Activated T-helper 2 cell treated with anti-CD3 and anti-CD28 coated beads, Interferon-gamma antibody, Interleukin-2, Interleukin-4, amounts not matched to agents 10 μg/mL and 5 μg/mL and 100 μg/mL, durations not matched to agents 14 hours and 24 hours and 36 hours (primary cell): ENCODE measurements at regions not wholly inside any gene's neighbourhood (a gene's known extent, or its start where the extent isn't known, plus 50 kb on each side); places are given as distances from the start of the nearest gene placed in this dataset.

ENCODE experiments used
- DNase-seq: peaks from one replicate; pipeline ENCODE4 v3.0.0; 2021; ENCODE audit warnings: low spot score
- H3K27ac Mint-ChIP-seq: one replicate; pipeline ENCODE4 v1.8.0; 2021; ENCODE audit warnings: mixed read lengths
- H3K27me3 Mint-ChIP-seq: one replicate; pipeline ENCODE4 v1.8.0; 2021; ENCODE audit warnings: low read depth, mixed read lengths
- H3K36me3 Mint-ChIP-seq: one replicate; pipeline ENCODE4 v1.8.0; 2021; ENCODE audit warnings: low read depth, mixed read lengths
- H3K4me1 Mint-ChIP-seq: one replicate; pipeline ENCODE4 v1.8.0; 2021; ENCODE audit warnings: low read depth, mixed read lengths
- H3K4me3 Mint-ChIP-seq: one replicate; pipeline ENCODE4 v1.8.0; 2021; ENCODE audit warnings: low read depth, mild to moderate bottlenecking, moderate library complexity, mixed read lengths
- H3K9me3 Mint-ChIP-seq: one replicate; pipeline ENCODE4 v1.8.0; 2021; ENCODE audit warnings: mixed read lengths
- intact Hi-C: fragments of 100-400 bp; cut with micrococcal nuclease; formaldehyde crosslinking; loops from one replicate; pipeline ENCODE4 v1.15.1; 2023

DNA sequence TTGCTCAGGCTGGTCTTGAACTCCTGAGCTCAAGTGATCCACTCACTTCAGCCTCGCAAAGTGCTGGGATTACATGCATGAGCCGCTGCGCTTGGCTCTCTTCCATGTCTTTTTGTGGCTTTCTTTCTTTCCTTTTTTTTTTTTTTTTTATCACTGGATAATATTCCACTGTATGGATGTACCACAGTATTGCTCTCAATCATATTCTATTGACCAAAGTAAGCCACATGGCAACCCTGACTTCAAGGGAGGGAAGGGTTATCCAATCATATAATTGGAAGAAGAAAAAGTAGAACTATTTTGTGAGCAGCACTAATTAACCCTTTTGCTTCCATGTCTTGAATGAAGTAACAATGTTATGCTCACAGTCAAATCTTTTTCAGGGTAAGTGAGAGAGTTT lies 307.0 kb upstream of the RASGRP1 start:
- Mint-ChIP-seq H3K27me3 (no peaks in the 10 kb centered on the region), H3K36me3 (no peaks in the 10 kb centered on the region), H3K27ac (no peak overlapping the region), H3K9me3 (no peaks in the 10 kb centered on the region), H3K4me3 (no peak overlapping the region), H3K4me1 (no peaks in the 10 kb centered on the region)
- intact Hi-C loops = no loop called here
- no peak for DNase-seq

- Mint-ChIP-seq H3K9me3 (no peaks in the 10 kb centered on the region), H3K4me1 (no peaks in the 10 kb centered on the region), H3K36me3 (no peaks in the 10 kb centered on the region), H3K4me3 (no peak overlapping the region), H3K27ac (no peak overlapping the region), H3K27me3 (no peaks in the 10 kb centered on the region)
- intact Hi-C loops = no loop called here
- no peak for DNase-seq
Measured at GRCh38 chr15:38872732-38873131, 308.1 kb upstream of the RASGRP1 start.

GRCh38 chr15:38873158-38873557 lies 308.5 kb upstream of the RASGRP1 start:
- intact Hi-C loops = no loop called here
- Mint-ChIP-seq H3K27ac (no peak overlapping the region), H3K36me3 (no peaks in the 10 kb centered on the region), H3K9me3 (no peaks in the 10 kb centered on the region), H3K27me3 (no peaks in the 10 kb centered on the region), H3K4me3 (no peak overlapping the region), H3K4me1 (no peaks in the 10 kb centered on the region)
- no peak for DNase-seq

DNA sequence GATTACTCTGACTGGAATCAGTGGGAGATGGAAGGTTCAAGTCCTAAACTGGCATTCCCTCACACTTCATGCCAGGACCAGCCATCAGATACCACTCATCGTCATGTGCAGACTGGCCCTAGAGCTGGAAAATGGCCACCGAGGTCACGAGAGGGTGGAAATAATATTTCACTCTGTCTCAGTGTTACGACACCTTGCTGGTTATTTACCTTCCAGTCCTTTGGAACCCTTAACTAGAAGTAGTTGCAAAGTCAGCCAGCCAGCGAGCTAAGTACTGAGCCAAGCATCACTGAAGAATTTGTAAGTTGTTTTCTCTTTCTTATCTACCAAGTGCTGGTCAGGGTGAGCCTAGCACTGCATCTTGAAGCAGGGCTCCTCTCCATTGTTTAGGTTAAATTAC lies 309.9 kb upstream of the RASGRP1 start:
- H3K4me3 Mint-ChIP-seq = no peak overlapping the region
- no peaks in the 10 kb centered on the region for H3K27me3 Mint-ChIP-seq
- intact Hi-C loops = no loop called here
- H3K9me3 Mint-ChIP-seq = no peaks in the 10 kb centered on the region
- H3K27ac Mint-ChIP-seq = no peak overlapping the region
- no peak for DNase-seq
- no peaks in the 10 kb centered on the region for H3K36me3 Mint-ChIP-seq
- no peaks in the 10 kb centered on the region for H3K4me1 Mint-ChIP-seq

GRCh38 chr15:38876211-38876610 lies 311.6 kb upstream of the RASGRP1 start:
- DNase-seq = no peak
- H3K27ac Mint-ChIP-seq = no peak overlapping the region
- no peak overlapping the region for H3K4me3 Mint-ChIP-seq
- no peaks in the 10 kb centered on the region for H3K9me3 Mint-ChIP-seq
- H3K36me3 Mint-ChIP-seq = no peaks in the 10 kb centered on the region
- H3K4me1 Mint-ChIP-seq = no peaks in the 10 kb centered on the region
- no peaks in the 10 kb centered on the region for H3K27me3 Mint-ChIP-seq
- intact Hi-C loops = no loop called here

GRCh38 chr15:38876621-38877020 lies 312.0 kb upstream of the RASGRP1 start:
- no peaks in the 10 kb centered on the region for H3K9me3 Mint-ChIP-seq
- no peaks in the 10 kb centered on the region for H3K4me1 Mint-ChIP-seq
- intact Hi-C loops = no loop called here
- H3K27ac Mint-ChIP-seq = no peak overlapping the region
- H3K36me3 Mint-ChIP-seq = no peaks in the 10 kb centered on the region
- DNase-seq = no peak
- no peak overlapping the region for H3K4me3 Mint-ChIP-seq
- H3K27me3 Mint-ChIP-seq = no peaks in the 10 kb centered on the region

- intact Hi-C loops = no loop called here
- no peak overlapping the region for H3K27ac Mint-ChIP-seq
- no peak for DNase-seq
- H3K9me3 Mint-ChIP-seq = no peaks in the 10 kb centered on the region
- peaks cover 2% of the 10 kb centered on the region for H3K27me3 Mint-ChIP-seq
- no peaks in the 10 kb centered on the region for H3K4me1 Mint-ChIP-seq
- H3K4me3 Mint-ChIP-seq = no peak overlapping the region
- no peaks in the 10 kb centered on the region for H3K36me3 Mint-ChIP-seq
Measured at GRCh38 chr15:38877471-38877870, 312.9 kb upstream of the RASGRP1 start.

- Mint-ChIP-seq H3K4me1 (no peaks in the 10 kb centered on the region), H3K27ac (no peak overlapping the region), H3K36me3 (no peaks in the 10 kb centered on the region), H3K4me3 (no peak overlapping the region), H3K27me3 (peaks cover 2% of the 10 kb centered on the region), H3K9me3 (no peaks in the 10 kb centered on the region)
- no peak for DNase-seq
- intact Hi-C loops = no loop called here
Measured at GRCh38 chr15:38878026-38878425, 313.4 kb upstream of the RASGRP1 start.

DNA sequence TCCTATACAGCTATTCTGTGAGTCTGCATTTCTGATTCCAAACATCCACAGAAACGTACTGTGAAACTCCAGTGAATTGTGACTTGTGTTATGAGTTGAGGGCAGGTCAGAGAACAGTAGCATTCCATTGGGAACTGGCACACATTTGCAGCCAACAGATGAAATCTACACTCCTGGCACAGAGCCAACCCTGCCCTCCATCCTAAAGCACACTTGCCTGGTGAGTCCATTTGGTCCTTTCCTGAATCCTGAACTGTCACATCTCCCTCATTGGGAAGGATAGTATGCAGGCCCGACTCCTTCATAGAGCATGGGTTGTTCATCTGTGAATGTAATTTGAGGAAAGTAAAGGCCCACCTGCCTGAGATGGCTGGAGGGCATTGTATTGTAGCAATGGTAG lies 314.3 kb upstream of the RASGRP1 start:
- intact Hi-C loops = no loop called here
- Mint-ChIP-seq H3K4me1 (peaks cover 1% of the 10 kb centered on the region), H3K27me3 (peaks cover 2% of the 10 kb centered on the region), H3K27ac (no peak overlapping the region), H3K36me3 (no peaks in the 10 kb centered on the region), H3K4me3 (no peak overlapping the region), H3K9me3 (no peaks in the 10 kb centered on the region)
- no peak for DNase-seq

DNA sequence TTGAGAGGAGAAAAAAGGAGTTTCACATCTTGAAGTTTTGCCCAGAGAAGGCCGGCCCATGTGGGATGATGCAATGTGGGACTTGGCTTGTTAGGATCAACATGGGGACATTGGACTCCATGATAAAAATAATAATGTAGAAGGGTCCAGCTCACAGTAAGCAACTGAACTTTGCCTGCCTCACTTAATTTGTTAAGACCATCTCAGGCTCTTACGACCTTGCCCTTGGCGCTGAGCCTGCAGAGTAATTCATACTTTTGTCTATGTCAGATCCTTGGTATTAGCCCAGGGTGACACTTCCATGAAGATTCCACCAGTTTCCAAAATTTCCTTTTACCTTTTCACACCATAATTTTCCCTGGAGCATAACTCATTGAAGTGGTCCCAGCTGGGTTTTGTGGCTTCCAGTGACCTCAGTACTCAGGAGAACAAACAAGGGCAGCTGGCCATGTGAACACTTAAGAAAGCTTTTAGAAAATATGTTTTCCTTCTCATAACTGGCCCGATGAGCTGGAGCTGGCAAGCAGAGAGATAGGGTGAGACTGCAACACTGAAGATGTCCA lies 315.4 kb upstream of the RASGRP1 start:
- intact Hi-C loops = no loop called here
- H3K27me3 Mint-ChIP-seq = peaks cover 2% of the 10 kb centered on the region
- H3K9me3 Mint-ChIP-seq = no peaks in the 10 kb centered on the region
- no peak overlapping the region for H3K4me3 Mint-ChIP-seq
- H3K27ac Mint-ChIP-seq = no peak overlapping the region
- no peaks in the 10 kb centered on the region for H3K36me3 Mint-ChIP-seq
- DNase-seq = no peak
- H3K4me1 Mint-ChIP-seq = peaks cover 1% of the 10 kb centered on the region

DNA sequence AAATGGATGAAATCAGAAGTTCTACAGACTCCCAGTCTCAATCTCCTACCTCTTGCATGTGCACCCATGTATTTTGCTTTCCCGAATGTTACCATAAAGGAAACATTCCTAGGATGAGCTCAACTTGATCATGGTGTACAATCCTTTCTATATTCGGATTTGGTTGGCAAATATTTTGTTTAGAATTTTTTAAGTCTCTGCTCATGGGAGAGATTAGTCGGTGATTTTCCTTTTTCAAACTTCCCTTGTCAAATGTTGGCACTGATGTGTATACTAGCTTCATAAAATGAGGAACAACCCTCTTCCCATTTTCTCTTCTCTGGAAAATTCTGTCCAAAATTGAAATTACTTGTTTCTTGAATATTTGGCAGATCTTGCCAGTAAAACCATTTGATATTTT lies 317.6 kb upstream of the RASGRP1 start:
- no peak overlapping the region for H3K27ac Mint-ChIP-seq
- H3K36me3 Mint-ChIP-seq = no peaks in the 10 kb centered on the region
- H3K4me3 Mint-ChIP-seq = no peak overlapping the region
- intact Hi-C loops = no loop called here
- H3K9me3 Mint-ChIP-seq = no peaks in the 10 kb centered on the region
- DNase-seq = no peak
- H3K4me1 Mint-ChIP-seq = peaks cover 1% of the 10 kb centered on the region
- H3K27me3 Mint-ChIP-seq = peaks cover 2% of the 10 kb centered on the region

GRCh38 chr15:38883987-38884386 lies 319.4 kb upstream of the RASGRP1 start:
- H3K4me1 Mint-ChIP-seq = peaks cover 1% of the 10 kb centered on the region
- no peak overlapping the region for H3K27ac Mint-ChIP-seq
- H3K36me3 Mint-ChIP-seq = no peaks in the 10 kb centered on the region
- H3K9me3 Mint-ChIP-seq = no peaks in the 10 kb centered on the region
- DNase-seq = no peak
- intact Hi-C loops = no loop called here
- H3K4me3 Mint-ChIP-seq = no peak overlapping the region
- peaks cover 2% of the 10 kb centered on the region for H3K27me3 Mint-ChIP-seq

DNA sequence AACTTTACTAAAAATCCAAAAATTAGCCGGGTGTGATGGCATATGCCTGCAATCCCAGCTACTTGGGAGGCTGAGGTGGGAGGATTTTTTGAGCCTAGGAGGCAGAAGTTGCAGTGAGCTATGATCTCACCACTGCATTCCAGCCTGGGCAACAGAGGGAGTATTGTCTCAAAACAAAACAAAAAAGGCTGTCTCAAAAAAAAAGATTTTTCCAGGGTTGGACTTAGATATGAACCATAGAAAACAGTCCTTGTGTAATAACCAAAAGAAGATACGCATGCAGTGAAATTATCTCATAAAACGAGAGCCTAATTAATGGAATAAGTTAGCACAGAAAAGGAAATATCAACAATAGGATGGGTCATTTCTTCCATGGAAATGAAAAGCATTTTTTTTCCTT lies 320.4 kb upstream of the RASGRP1 start:
- Mint-ChIP-seq H3K27me3 (peaks cover 2% of the 10 kb centered on the region), H3K27ac (no peak overlapping the region), H3K4me3 (no peak overlapping the region), H3K9me3 (no peaks in the 10 kb centered on the region), H3K36me3 (no peaks in the 10 kb centered on the region), H3K4me1 (peaks cover 1% of the 10 kb centered on the region)
- intact Hi-C loops = no loop called here
- no peak for DNase-seq

- H3K36me3 Mint-ChIP-seq = no peaks in the 10 kb centered on the region
- peaks cover 2% of the 10 kb centered on the region for H3K27me3 Mint-ChIP-seq
- no peaks in the 10 kb centered on the region for H3K9me3 Mint-ChIP-seq
Measured at GRCh38 chr15:38885471-38885952, 320.9 kb upstream of the RASGRP1 start.

More at GRCh38 chr15:38885471-38885952, 320.9 kb upstream of the RASGRP1 start:
- Mint-ChIP-seq H3K4me3 (no peak overlapping the region), H3K27ac (no peak overlapping the region), H3K4me1 (peaks cover 1% of the 10 kb centered on the region)
- intact Hi-C loops = no loop called here
- DNase-seq = no peak
